ENCODE measurements at regions not wholly inside any gene's neighbourhood (a gene's known extent, or its start where the extent isn't known, plus 50 kb on each side); places are given as distances from the start of the nearest gene placed in this dataset.
A peak's percentile ranks its signal among the peaks of the same experiment; 100 is the strongest.

GRCh38 chr12:123066384-123066710, 84.5 kb downstream of the PITPNM2 start:
- H3K27me3 ChIP-seq, result no peaks in the 10 kb centered on the region
- intact Hi-C loops (cut with DNase I; ENCODE audit: low total_unique reads), result no loop called here
- H3K36me3 ChIP-seq (ENCODE audit: low read depth, missing control alignments), result no peaks in the 10 kb centered on the region
- no peak for DNase-seq
- H3K4me3 ChIP-seq, result no peak overlapping the region
- H3K4me1 ChIP-seq, result peaks cover 70% of the 10 kb centered on the region
- 80 to 94% methylated on average over 1 of the region's 1 CpG for WGBS, 2 donors
- no peaks in the 10 kb centered on the region for H3K9me3 ChIP-seq
- no peak overlapping the region for H3K27ac ChIP-seq
- TF ChIP-seq CTCF (IDR thresholded peaks at IDR 0.05) (no peak), POLR2A (IDR thresholded peaks at IDR 0.05) (no peak)

DNA sequence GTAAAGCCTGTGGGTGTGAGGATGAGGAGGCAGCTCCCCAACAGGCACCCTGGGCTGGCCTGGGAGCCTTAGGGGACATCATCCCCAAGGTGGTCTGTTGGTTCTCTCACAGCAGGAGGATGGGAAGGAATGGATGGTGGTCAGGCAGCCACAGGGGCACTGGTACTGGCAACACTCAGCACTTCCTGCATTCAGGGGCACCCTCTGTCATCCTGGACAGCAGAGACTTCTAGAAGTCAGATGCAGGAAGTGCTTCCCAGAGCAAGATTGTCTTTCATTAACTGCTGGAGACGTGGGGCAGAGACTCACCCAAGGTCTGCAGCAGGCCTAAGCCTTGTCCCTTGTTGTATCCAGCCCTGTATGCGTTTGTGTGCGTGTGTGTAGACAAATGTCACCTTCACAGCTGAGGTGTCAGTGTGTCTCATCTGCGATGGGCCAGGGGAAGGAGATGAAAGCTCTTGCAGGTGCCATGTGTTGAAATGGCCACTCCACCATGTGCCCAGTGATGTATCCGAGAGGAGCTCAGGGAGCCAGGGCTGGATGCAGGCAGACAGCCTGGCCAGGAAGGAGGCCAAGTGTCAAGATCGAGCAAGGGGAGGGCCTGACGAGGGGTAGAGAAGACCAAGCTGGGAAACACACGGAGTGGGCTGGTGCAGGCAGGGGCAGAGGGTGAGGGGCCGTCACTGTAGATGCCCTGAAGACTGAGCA, 85.1 kb downstream of the PITPNM2 start:
- no peak overlapping the region for H3K4me3 ChIP-seq
- H3K9me3 ChIP-seq, result no peaks in the 10 kb centered on the region
- no peaks in the 10 kb centered on the region for H3K36me3 ChIP-seq (ENCODE audit: low read depth, missing control alignments)
- peaks cover 65% of the 10 kb centered on the region for H3K4me1 ChIP-seq
- no peaks in the 10 kb centered on the region for H3K27me3 ChIP-seq
- DNase-seq, result no peak
- no peak overlapping the region for H3K27ac ChIP-seq
- 83 to 86% methylated on average over 6 to 9 of the region's 9 CpGs for WGBS, 2 donors
- intact Hi-C loops (cut with DNase I; ENCODE audit: low total_unique reads), result no loop called here
- TF ChIP-seq CTCF (IDR thresholded peaks at IDR 0.05), result no peak
- no peak for TF ChIP-seq POLR2A (IDR thresholded peaks at IDR 0.05)

DNA sequence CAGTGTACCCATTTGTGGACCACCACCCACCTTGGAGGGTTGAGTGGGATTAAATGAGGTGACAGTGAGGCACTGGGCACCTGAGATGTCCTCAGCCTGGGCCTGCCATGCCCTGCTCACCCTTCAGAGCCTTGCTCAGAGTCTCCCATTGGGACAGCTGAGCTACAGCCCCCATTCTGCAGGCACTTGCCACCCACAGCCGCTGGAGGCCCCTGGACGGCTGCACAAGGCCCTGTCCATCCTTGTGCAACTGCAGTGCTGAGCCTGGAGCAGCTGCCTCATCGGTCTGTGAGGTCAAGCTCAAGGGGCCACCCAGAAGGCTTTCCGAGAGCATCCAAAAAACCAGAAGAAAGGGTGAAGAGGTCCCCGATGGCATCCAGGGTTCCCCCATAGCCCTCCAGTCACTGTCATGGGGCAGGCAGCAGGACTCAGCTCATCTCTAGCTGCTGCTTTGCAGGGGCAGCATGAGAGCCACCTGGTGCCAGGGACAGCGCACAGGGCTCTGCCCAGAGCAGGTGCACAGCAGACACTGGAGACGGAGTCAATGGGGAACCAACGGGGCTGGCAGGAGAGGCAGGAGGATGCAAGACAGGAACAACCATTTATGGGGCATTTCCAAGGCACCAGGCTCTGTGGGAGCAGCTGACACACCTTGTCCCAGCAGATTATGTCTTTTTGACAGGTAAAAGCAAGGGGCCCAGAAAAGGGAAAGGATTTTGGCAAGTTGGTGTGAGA, 84.6 kb downstream of the ARL6IP4 start:
- no peaks in the 10 kb centered on the region for H3K27me3 ChIP-seq
- 46 to 69% methylated on average over 8 of the region's 8 CpGs for WGBS, 2 donors
- TF ChIP-seq CTCF (IDR thresholded peaks at IDR 0.05) (no peak), POLR2A (IDR thresholded peaks at IDR 0.05) (no peak)
- no peaks in the 10 kb centered on the region for H3K9me3 ChIP-seq
- DNase-seq, result no peak
- no peaks in the 10 kb centered on the region for H3K36me3 ChIP-seq (ENCODE audit: low read depth, missing control alignments)
- peak overlapping the region in 1 of 2 donors; percentile 55 for H3K27ac ChIP-seq
- H3K4me3 ChIP-seq, result no peak overlapping the region
- H3K4me1 ChIP-seq, result peaks cover 62% of the 10 kb centered on the region
- intact Hi-C loops (cut with DNase I; ENCODE audit: low total_unique reads), result no loop called here

DNA sequence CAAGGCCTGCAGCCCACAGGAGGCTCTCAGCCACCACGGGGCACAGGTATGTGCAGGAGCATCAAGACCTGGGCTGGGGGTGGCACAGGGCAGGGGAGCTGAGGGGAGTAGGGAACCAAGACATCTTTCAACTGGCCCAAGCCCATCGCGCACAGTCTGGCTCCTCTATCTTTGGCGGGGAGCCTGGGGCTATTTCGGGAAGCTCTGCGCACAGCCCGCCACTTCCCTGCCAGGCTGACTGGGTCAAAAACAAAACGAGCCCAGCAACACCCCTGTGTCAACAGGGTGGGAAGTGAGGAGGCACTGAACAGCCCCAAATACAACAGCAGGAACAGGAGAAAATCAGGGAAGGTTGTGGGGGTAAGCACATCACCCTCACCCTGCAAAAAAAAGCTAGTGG, 83.9 kb downstream of the ARL6IP4 start:
- Histone ChIP-seq H3K4me3 (no peak overlapping the region), H3K9me3 (no peaks in the 10 kb centered on the region), H3K27ac (peak overlapping the region; percentile 5 to 55), H3K4me1 (peaks cover 60% of the 10 kb centered on the region), H3K36me3 (ENCODE audit: low read depth, missing control alignments) (no peaks in the 10 kb centered on the region), H3K27me3 (no peaks in the 10 kb centered on the region)
- peak; percentile 74 for DNase-seq
- intact Hi-C loops (cut with DNase I; ENCODE audit: low total_unique reads), result no loop called here
- WGBS, 2 donors, result 18 to 76% methylated on average over 6 to 8 of the region's 8 CpGs
- no peak for TF ChIP-seq CTCF (IDR thresholded peaks at IDR 0.05)
- TF ChIP-seq POLR2A (IDR thresholded peaks at IDR 0.05), result no peak
